ENCODE measurements at regions not wholly inside any gene's neighbourhood (a gene's known extent, or its start where the extent isn't known, plus 50 kb on each side); places are given as distances from the start of the nearest gene placed in this dataset.
A peak's percentile ranks its signal among the peaks of the same experiment; 100 is the strongest.
"Not testable (repeated sequence)": the region's sequence is repeated elsewhere in the genome, so short reads cannot be mapped to it uniquely, and the experiment has no call there.

DNA sequence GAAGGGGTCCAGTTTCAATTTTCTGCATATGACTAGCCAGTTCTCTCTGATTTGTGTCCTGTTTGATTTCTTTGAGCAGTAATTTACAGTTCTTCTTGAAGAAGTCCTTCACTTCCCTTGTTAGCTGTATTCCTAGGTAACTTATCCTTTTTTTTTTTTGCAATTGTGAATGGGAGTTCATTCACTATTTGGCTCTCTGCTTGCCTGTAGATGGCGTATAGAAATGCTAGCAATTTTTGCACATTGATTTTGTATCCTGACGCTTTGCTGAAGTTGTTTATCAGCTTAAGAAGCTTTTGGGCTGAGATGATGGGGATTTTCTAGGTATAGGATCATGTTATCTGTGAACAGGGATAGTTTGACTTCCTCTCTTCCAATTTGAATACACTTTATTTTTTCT is 77.6 kb upstream of the NID2 start:
- Histone ChIP-seq H3K9me3 (ENCODE audit: control insufficient read depth, insufficient read depth, low read length) (no peaks in the 10 kb centered on the region), H3K27me3 (ENCODE audit: control insufficient read depth, insufficient read depth, low read length) (no peaks in the 10 kb centered on the region), H3K36me3 (ENCODE audit: control insufficient read depth, insufficient read depth, low read length) (no peaks in the 10 kb centered on the region), H3K27ac (ENCODE audit: low read length) (no peak overlapping the region), H3K4me3 (ENCODE audit: low read length) (no peak overlapping the region), H3K4me1 (ENCODE audit: control insufficient read depth, insufficient read depth, low read length) (peaks cover 11% of the 10 kb centered on the region)
- intact Hi-C loops (cut with micrococcal nuclease): loop anchor here (1.0 kb wide), 1 partner anchor 126 kb away; no protein-coding TSS in a partner anchor
- TF ChIP-seq, protein P1, sequence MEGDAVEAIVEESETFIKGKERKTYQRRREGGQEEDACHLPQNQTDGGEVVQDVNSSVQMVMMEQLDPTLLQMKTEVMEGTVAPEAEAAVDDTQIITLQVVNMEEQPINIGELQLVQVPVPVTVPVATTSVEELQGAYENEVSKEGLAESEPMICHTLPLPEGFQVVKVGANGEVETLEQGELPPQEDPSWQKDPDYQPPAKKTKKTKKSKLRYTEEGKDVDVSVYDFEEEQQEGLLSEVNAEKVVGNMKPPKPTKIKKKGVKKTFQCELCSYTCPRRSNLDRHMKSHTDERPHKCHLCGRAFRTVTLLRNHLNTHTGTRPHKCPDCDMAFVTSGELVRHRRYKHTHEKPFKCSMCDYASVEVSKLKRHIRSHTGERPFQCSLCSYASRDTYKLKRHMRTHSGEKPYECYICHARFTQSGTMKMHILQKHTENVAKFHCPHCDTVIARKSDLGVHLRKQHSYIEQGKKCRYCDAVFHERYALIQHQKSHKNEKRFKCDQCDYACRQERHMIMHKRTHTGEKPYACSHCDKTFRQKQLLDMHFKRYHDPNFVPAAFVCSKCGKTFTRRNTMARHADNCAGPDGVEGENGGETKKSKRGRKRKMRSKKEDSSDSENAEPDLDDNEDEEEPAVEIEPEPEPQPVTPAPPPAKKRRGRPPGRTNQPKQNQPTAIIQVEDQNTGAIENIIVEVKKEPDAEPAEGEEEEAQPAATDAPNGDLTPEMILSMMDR (IDR thresholded peaks at IDR 0.05): no peak
- Mint-ChIP-seq H3K9me3 (no peaks in the 10 kb centered on the region), H3K4me1 (peaks cover 49% of the 10 kb centered on the region in 2 donors), H3K36me3 (no peaks in the 10 kb centered on the region), H3K27me3 (ENCODE audit: low read depth in 2 of 2) (no peaks in the 10 kb centered on the region), H3K27ac (peak overlapping the region; percentile 9 to 76), H3K4me3 (peak overlapping the region; percentile 45)
- ATAC-seq: no peak
- peak in 1 of 2 donors; percentile 10 for DNase-seq
- 42% methylated on average over 1 of the region's 2 CpGs for WGBS (ENCODE audit: insufficient coverage)

DNA sequence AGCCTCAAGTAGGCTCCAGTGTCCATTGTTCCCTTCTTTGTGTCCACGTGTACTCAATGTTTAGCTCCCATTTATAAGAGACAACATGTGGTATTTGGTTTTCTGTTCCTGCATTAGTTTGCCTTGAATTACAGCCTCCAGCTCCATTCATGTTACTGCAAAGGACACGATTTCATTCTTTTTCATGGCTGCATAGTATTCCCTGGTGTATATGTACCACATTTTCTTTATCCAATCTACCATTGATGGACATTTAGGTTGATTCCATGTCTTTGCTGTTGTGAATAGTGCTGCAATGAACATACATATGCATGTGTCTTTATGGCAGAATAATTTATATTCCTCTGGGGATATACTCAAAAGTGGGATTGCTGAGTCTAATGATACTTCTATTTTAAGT is 75.2 kb upstream of the NID2 start:
- ATAC-seq; intact Hi-C loops (cut with micrococcal nuclease); H3K9me3 Mint-ChIP-seq; H3K4me3 Mint-ChIP-seq; H3K4me3 ChIP-seq (ENCODE audit: low read length); H3K4me1 ChIP-seq (ENCODE audit: control insufficient read depth, insufficient read depth, low read length); DNase-seq; H3K36me3 ChIP-seq (ENCODE audit: control insufficient read depth, insufficient read depth, low read length); H3K27ac ChIP-seq (ENCODE audit: low read length); H3K9me3 ChIP-seq (ENCODE audit: control insufficient read depth, insufficient read depth, low read length); H3K27me3 ChIP-seq (ENCODE audit: control insufficient read depth, insufficient read depth, low read length); H3K36me3 Mint-ChIP-seq; H3K27ac Mint-ChIP-seq; H3K27me3 Mint-ChIP-seq (ENCODE audit: low read depth in 2 of 2): not testable (repeated sequence)
- H3K4me1 Mint-ChIP-seq: peaks cover 28 to 29% of the 10 kb centered on the region in 2 donors
- 100% methylated on average over 1 of the region's 2 CpGs for WGBS (ENCODE audit: insufficient coverage)

DNA sequence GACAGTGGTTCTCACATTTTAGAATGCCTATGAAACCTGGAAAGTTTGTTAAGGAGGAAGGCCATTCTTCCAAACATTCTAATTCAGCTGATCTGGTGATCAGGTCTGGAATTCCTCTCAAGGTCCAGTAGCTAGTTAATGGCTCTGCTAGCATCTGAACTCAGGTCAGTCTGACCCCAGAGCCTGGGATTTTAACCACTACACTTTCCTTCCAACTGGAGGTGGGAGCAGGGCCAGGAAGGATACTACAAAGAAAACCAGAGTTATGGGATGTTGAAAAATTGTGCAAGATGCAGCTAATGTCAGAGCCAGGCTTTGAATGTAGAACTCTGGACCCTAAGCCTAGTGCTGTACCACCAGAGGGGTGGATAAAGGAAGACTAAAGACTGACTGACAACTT is 73.6 kb upstream of the NID2 start:
- H3K4me3 ChIP-seq (ENCODE audit: low read length): no peak overlapping the region
- H3K9me3 ChIP-seq (ENCODE audit: control insufficient read depth, insufficient read depth, low read length): no peaks in the 10 kb centered on the region
- no peaks in the 10 kb centered on the region for H3K27me3 ChIP-seq (ENCODE audit: control insufficient read depth, insufficient read depth, low read length)
- DNase-seq: no peak
- H3K4me3 Mint-ChIP-seq: no peak overlapping the region
- no peak overlapping the region for H3K27ac Mint-ChIP-seq
- H3K4me1 ChIP-seq (ENCODE audit: control insufficient read depth, insufficient read depth, low read length): no peaks in the 10 kb centered on the region
- intact Hi-C loops (cut with micrococcal nuclease): no loop called here
- H3K36me3 ChIP-seq (ENCODE audit: control insufficient read depth, insufficient read depth, low read length): no peaks in the 10 kb centered on the region
- TF ChIP-seq, protein P1 (IDR thresholded peaks at IDR 0.05): no peak
- H3K9me3 Mint-ChIP-seq: no peaks in the 10 kb centered on the region
- ATAC-seq: no peak
- H3K4me1 Mint-ChIP-seq: peaks cover 12 to 13% of the 10 kb centered on the region in 2 donors
- H3K36me3 Mint-ChIP-seq: no peaks in the 10 kb centered on the region
- no peak overlapping the region for H3K27ac ChIP-seq (ENCODE audit: low read length)
- no peaks in the 10 kb centered on the region for H3K27me3 Mint-ChIP-seq (ENCODE audit: low read depth in 2 of 2)

DNA sequence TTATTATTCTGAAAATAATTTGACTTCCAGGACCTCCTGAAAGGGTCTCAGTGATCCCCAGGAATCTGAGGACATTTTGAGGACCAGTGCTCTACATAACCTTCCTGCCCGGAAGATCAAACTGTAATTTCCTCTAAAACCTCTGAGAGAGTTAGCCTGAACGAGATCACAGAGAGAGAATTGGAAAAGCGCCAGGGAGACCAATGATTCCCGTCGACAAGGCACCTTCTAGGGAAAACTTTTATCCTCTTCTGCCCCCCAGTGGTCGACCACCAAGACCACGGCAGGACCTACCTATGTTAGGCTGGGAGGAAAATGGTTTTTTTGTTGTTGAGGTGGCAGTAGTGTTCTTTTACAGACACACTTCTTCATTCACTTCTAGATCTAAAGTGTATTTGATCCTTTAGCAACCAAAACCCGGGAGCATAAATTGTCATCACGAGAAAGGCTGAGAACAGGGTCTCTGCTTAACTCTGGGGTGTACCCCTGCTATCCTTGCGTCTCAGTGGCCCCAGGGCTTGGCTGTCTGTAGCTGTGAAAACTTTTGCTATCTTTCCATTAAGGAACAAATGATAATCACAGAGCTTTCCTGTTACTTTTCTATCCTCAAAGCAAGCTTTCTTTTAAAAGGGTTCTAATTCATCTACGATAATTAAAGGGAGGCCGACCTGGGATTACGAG is 62.9 kb upstream of the NID2 start:
- DNase-seq (peak in 1 of 2 donors; percentile 71), ATAC-seq (peak in 2 of 3 donors; percentile 65 to 75)
- peak overlapping the region; percentile 41 for H3K4me3 Mint-ChIP-seq
- WGBS (ENCODE audit: insufficient coverage): 39% methylated on average over 11 of the region's 13 CpGs
- H3K9me3 Mint-ChIP-seq: peaks cover 0 to 4% of the 10 kb centered on the region in 2 donors
- H3K4me3 ChIP-seq (ENCODE audit: low read length): no peak overlapping the region
- H3K27ac ChIP-seq (ENCODE audit: low read length): no peak overlapping the region
- H3K4me1 ChIP-seq (ENCODE audit: control insufficient read depth, insufficient read depth, low read length): peaks cover 8% of the 10 kb centered on the region
- TF ChIP-seq, protein P1 (IDR thresholded peaks at IDR 0.05): peak; percentile 47
- H3K4me1 Mint-ChIP-seq: peaks cover 14 to 19% of the 10 kb centered on the region in 2 donors
- peaks cover 8 to 11% of the 10 kb centered on the region in 2 donors for H3K27me3 Mint-ChIP-seq (ENCODE audit: low read depth in 2 of 2)
- peaks cover 16% of the 10 kb centered on the region for H3K36me3 Mint-ChIP-seq
- H3K36me3 ChIP-seq (ENCODE audit: control insufficient read depth, insufficient read depth, low read length): no peaks in the 10 kb centered on the region
- no peak overlapping the region for H3K27ac Mint-ChIP-seq
- H3K27me3 ChIP-seq (ENCODE audit: control insufficient read depth, insufficient read depth, low read length): no peaks in the 10 kb centered on the region
- peaks cover 4% of the 10 kb centered on the region for H3K9me3 ChIP-seq (ENCODE audit: control insufficient read depth, insufficient read depth, low read length)
- intact Hi-C loops (cut with micrococcal nuclease): loop anchor here (2.0 kb wide), 1 partner anchor 135 kb away; no protein-coding TSS in a partner anchor
